ENCODE measurements at regions not wholly inside any gene's neighbourhood (a gene's known extent, or its start where the extent isn't known, plus 50 kb on each side); places are given as distances from the start of the nearest gene placed in this dataset.

- no peak overlapping the region for H3K27ac ChIP-seq (ENCODE audit: insufficient read depth in 1 of 2, low read depth in 1 of 2, low read length in 2 of 2, poor library complexity in 1 of 2, severe bottlenecking in 2 of 2)
- no peaks in the 10 kb centered on the region for H3K27me3 ChIP-seq (replicated peaks in 2 of 5; ENCODE audit: control insufficient read depth in 4 of 5, insufficient read depth in 5 of 5, low read length in 4 of 5)
- no peak overlapping the region for H3K4me3 ChIP-seq (ENCODE audit: control insufficient read depth in 1 of 7, extremely low read depth in 1 of 7, insufficient read depth in 4 of 7, low read depth in 2 of 7, low read length in 6 of 7)
- H3K36me3 ChIP-seq (ENCODE audit: control insufficient read depth in 4 of 4, insufficient read depth in 4 of 4, low read length in 3 of 4): no peaks in the 10 kb centered on the region
- ChIA-PET CTCF (no interaction called here), POLR2A (no interaction called here)
- H3K9me3 ChIP-seq (ENCODE audit: control extremely low read depth in 1 of 5, control insufficient read depth in 4 of 5, insufficient read depth in 2 of 5, low read depth in 1 of 5, low read length in 4 of 5): no peaks in the 10 kb centered on the region
- no peak for DNase-seq
- no peaks in the 10 kb centered on the region for H3K4me1 ChIP-seq (ENCODE audit: control extremely low read depth in 1 of 4, control insufficient read depth in 4 of 4, insufficient read depth in 4 of 4, low read length in 3 of 4)
- 100% methylated on average over 1 of the region's 1 CpG for WGBS (ENCODE audit: insufficient coverage)
Observed at GRCh38 chr4:23360718-23361117, 529.1 kb downstream of the PPARGC1A start.

GRCh38 chr4:23355258-23355657, 534.6 kb downstream of the PPARGC1A start:
- no peaks in the 10 kb centered on the region for H3K27me3 ChIP-seq (replicated peaks in 2 of 5; ENCODE audit: control insufficient read depth in 4 of 5, insufficient read depth in 5 of 5, low read length in 4 of 5)
- H3K4me3 ChIP-seq (ENCODE audit: control insufficient read depth in 1 of 7, extremely low read depth in 1 of 7, insufficient read depth in 4 of 7, low read depth in 2 of 7, low read length in 6 of 7): no peak overlapping the region
- POLR2A ChIA-PET: no interaction called here
- CTCF ChIA-PET: no interaction called here
- no CpG with 5 or more reads among the region's 2 CpGs for WGBS (ENCODE audit: insufficient coverage)
- no peak overlapping the region for H3K27ac ChIP-seq (ENCODE audit: insufficient read depth in 1 of 2, low read depth in 1 of 2, low read length in 2 of 2, poor library complexity in 1 of 2, severe bottlenecking in 2 of 2)
- H3K4me1 ChIP-seq (ENCODE audit: control extremely low read depth in 1 of 4, control insufficient read depth in 4 of 4, insufficient read depth in 4 of 4, low read length in 3 of 4): no peaks in the 10 kb centered on the region
- DNase-seq: no peak
- no peaks in the 10 kb centered on the region for H3K9me3 ChIP-seq (ENCODE audit: control extremely low read depth in 1 of 5, control insufficient read depth in 4 of 5, insufficient read depth in 2 of 5, low read depth in 1 of 5, low read length in 4 of 5)
- H3K36me3 ChIP-seq (ENCODE audit: control insufficient read depth in 4 of 4, insufficient read depth in 4 of 4, low read length in 3 of 4): no peaks in the 10 kb centered on the region

- no peaks in the 10 kb centered on the region for H3K27me3 ChIP-seq (replicated peaks in 2 of 5; ENCODE audit: control insufficient read depth in 4 of 5, insufficient read depth in 5 of 5, low read length in 4 of 5)
Observed at GRCh38 chr4:23353200-23353599, 536.6 kb downstream of the PPARGC1A start.

GRCh38 chr4:23348789-23349498, 540.9 kb downstream of the PPARGC1A start:
- no peak overlapping the region for H3K4me3 ChIP-seq (ENCODE audit: control insufficient read depth in 1 of 7, extremely low read depth in 1 of 7, insufficient read depth in 4 of 7, low read depth in 2 of 7, low read length in 6 of 7)
- H3K4me1 ChIP-seq (ENCODE audit: control extremely low read depth in 1 of 4, control insufficient read depth in 4 of 4, insufficient read depth in 4 of 4, low read length in 3 of 4): no peaks in the 10 kb centered on the region
- peak in 1 of 3 donors; percentile 8 for DNase-seq
- H3K9me3 ChIP-seq (ENCODE audit: control extremely low read depth in 1 of 5, control insufficient read depth in 4 of 5, insufficient read depth in 2 of 5, low read depth in 1 of 5, low read length in 4 of 5): no peaks in the 10 kb centered on the region
- no peak overlapping the region for H3K27ac ChIP-seq (ENCODE audit: insufficient read depth in 1 of 2, low read depth in 1 of 2, low read length in 2 of 2, poor library complexity in 1 of 2, severe bottlenecking in 2 of 2)
- POLR2A ChIA-PET: interaction anchor here (0.6 kb wide), 1 partner anchor 26 kb away, joined by 3 read pairs; no protein-coding TSS in a partner anchor
- H3K27me3 ChIP-seq (replicated peaks in 2 of 5; ENCODE audit: control insufficient read depth in 4 of 5, insufficient read depth in 5 of 5, low read length in 4 of 5): no peaks in the 10 kb centered on the region
- WGBS (ENCODE audit: insufficient coverage): no CpG with 5 or more reads among the region's 2 CpGs
- CTCF ChIA-PET: no interaction called here
- H3K36me3 ChIP-seq (ENCODE audit: control insufficient read depth in 4 of 4, insufficient read depth in 4 of 4, low read length in 3 of 4): no peaks in the 10 kb centered on the region

More at GRCh38 chr4:23353200-23353599, 536.6 kb downstream of the PPARGC1A start:
- no CpG with 5 or more reads among the region's 1 CpG for WGBS (ENCODE audit: insufficient coverage)
- H3K9me3 ChIP-seq (ENCODE audit: control extremely low read depth in 1 of 5, control insufficient read depth in 4 of 5, insufficient read depth in 2 of 5, low read depth in 1 of 5, low read length in 4 of 5): no peaks in the 10 kb centered on the region
- H3K36me3 ChIP-seq (ENCODE audit: control insufficient read depth in 4 of 4, insufficient read depth in 4 of 4, low read length in 3 of 4): no peaks in the 10 kb centered on the region
- CTCF ChIA-PET: no interaction called here
- POLR2A ChIA-PET: no interaction called here
- H3K4me3 ChIP-seq (ENCODE audit: control insufficient read depth in 1 of 7, extremely low read depth in 1 of 7, insufficient read depth in 4 of 7, low read depth in 2 of 7, low read length in 6 of 7): no peak overlapping the region
- H3K27ac ChIP-seq (ENCODE audit: insufficient read depth in 1 of 2, low read depth in 1 of 2, low read length in 2 of 2, poor library complexity in 1 of 2, severe bottlenecking in 2 of 2): no peak overlapping the region
- no peak for DNase-seq
- H3K4me1 ChIP-seq (ENCODE audit: control extremely low read depth in 1 of 4, control insufficient read depth in 4 of 4, insufficient read depth in 4 of 4, low read length in 3 of 4): no peaks in the 10 kb centered on the region

- no peaks in the 10 kb centered on the region for H3K36me3 ChIP-seq (ENCODE audit: control insufficient read depth in 4 of 4, insufficient read depth in 4 of 4, low read length in 3 of 4)
- H3K4me3 ChIP-seq (ENCODE audit: control insufficient read depth in 1 of 7, extremely low read depth in 1 of 7, insufficient read depth in 4 of 7, low read depth in 2 of 7, low read length in 6 of 7): no peak overlapping the region
- H3K27me3 ChIP-seq (replicated peaks in 2 of 5; ENCODE audit: control insufficient read depth in 4 of 5, insufficient read depth in 5 of 5, low read length in 4 of 5): no peaks in the 10 kb centered on the region
- POLR2A ChIA-PET: no interaction called here
- H3K4me1 ChIP-seq (ENCODE audit: control extremely low read depth in 1 of 4, control insufficient read depth in 4 of 4, insufficient read depth in 4 of 4, low read length in 3 of 4): peaks cover 12 to 30% (median 26%) of the 10 kb centered on the region in 4 experiments
- no peak overlapping the region for H3K27ac ChIP-seq (ENCODE audit: insufficient read depth in 1 of 2, low read depth in 1 of 2, low read length in 2 of 2, poor library complexity in 1 of 2, severe bottlenecking in 2 of 2)
- DNase-seq: no peak
- CTCF ChIA-PET: no interaction called here
- no peaks in the 10 kb centered on the region for H3K9me3 ChIP-seq (ENCODE audit: control extremely low read depth in 1 of 5, control insufficient read depth in 4 of 5, insufficient read depth in 2 of 5, low read depth in 1 of 5, low read length in 4 of 5)
- 100% methylated on average over 2 of the region's 2 CpGs for WGBS (ENCODE audit: insufficient coverage)
Observed at GRCh38 chr4:23337292-23337691, 552.6 kb downstream of the PPARGC1A start.

GRCh38 chr4:23333946-23334878, 555.6 kb downstream of the PPARGC1A start:
- Histone ChIP-seq H3K4me1 (ENCODE audit: control extremely low read depth in 1 of 4, control insufficient read depth in 4 of 4, insufficient read depth in 4 of 4, low read length in 3 of 4) (peaks cover 12 to 30% (median 26%) of the 10 kb centered on the region in 4 experiments), H3K4me3 (ENCODE audit: control insufficient read depth in 1 of 7, extremely low read depth in 1 of 7, insufficient read depth in 4 of 7, low read depth in 2 of 7, low read length in 6 of 7) (peak overlapping the region in 2 of 7 experiments; percentile 4 to 33), H3K27me3 (replicated peaks in 2 of 5; ENCODE audit: control insufficient read depth in 4 of 5, insufficient read depth in 5 of 5, low read length in 4 of 5) (no peaks in the 10 kb centered on the region), H3K9me3 (ENCODE audit: control extremely low read depth in 1 of 5, control insufficient read depth in 4 of 5, insufficient read depth in 2 of 5, low read depth in 1 of 5, low read length in 4 of 5) (no peaks in the 10 kb centered on the region), H3K36me3 (ENCODE audit: control insufficient read depth in 4 of 4, insufficient read depth in 4 of 4, low read length in 3 of 4) (no peaks in the 10 kb centered on the region), H3K27ac (ENCODE audit: insufficient read depth in 1 of 2, low read depth in 1 of 2, low read length in 2 of 2, poor library complexity in 1 of 2, severe bottlenecking in 2 of 2) (peak overlapping the region in 1 of 2 experiments; percentile 28)
- POLR2A ChIA-PET: no interaction called here
- CTCF ChIA-PET: interaction anchor here (1.5 kb wide), 1 partner anchor 10 kb away, joined by 3 read pairs; no protein-coding TSS in a partner anchor
- WGBS (ENCODE audit: insufficient coverage): 0% methylated on average over 2 of the region's 5 CpGs
- DNase-seq: peak; percentile 93 to 98 (median 94)

- Histone ChIP-seq H3K4me1 (ENCODE audit: control extremely low read depth in 1 of 4, control insufficient read depth in 4 of 4, insufficient read depth in 4 of 4, low read length in 3 of 4) (peaks cover 12 to 30% (median 26%) of the 10 kb centered on the region in 4 experiments), H3K27ac (ENCODE audit: insufficient read depth in 1 of 2, low read depth in 1 of 2, low read length in 2 of 2, poor library complexity in 1 of 2, severe bottlenecking in 2 of 2) (no peak overlapping the region), H3K4me3 (ENCODE audit: control insufficient read depth in 1 of 7, extremely low read depth in 1 of 7, insufficient read depth in 4 of 7, low read depth in 2 of 7, low read length in 6 of 7) (no peak overlapping the region), H3K27me3 (replicated peaks in 2 of 5; ENCODE audit: control insufficient read depth in 4 of 5, insufficient read depth in 5 of 5, low read length in 4 of 5) (no peaks in the 10 kb centered on the region), H3K9me3 (ENCODE audit: control extremely low read depth in 1 of 5, control insufficient read depth in 4 of 5, insufficient read depth in 2 of 5, low read depth in 1 of 5, low read length in 4 of 5) (no peaks in the 10 kb centered on the region), H3K36me3 (ENCODE audit: control insufficient read depth in 4 of 4, insufficient read depth in 4 of 4, low read length in 3 of 4) (no peaks in the 10 kb centered on the region)
- ChIA-PET CTCF (interaction anchor here (1.5 kb wide), 1 partner anchor 9 kb away, joined by 3 read pairs; no protein-coding TSS in a partner anchor), POLR2A (no interaction called here)
- no CpG with 5 or more reads among the region's 5 CpGs for WGBS (ENCODE audit: insufficient coverage)
- DNase-seq: peak in 2 of 3 donors; percentile 80 to 91
Observed at GRCh38 chr4:23333556-23333945, 556.3 kb downstream of the PPARGC1A start.
